ENCODE measurements at regions not wholly inside any gene's neighbourhood (a gene's known extent, or its start where the extent isn't known, plus 50 kb on each side); places are given as distances from the start of the nearest gene placed in this dataset.

- DNase-seq = no peak
These were observed 1254.2 kb upstream of the SLC10A2 start for GRCh38 chr13:104320446-104320845.

GRCh38 chr13:104318121-104318520 lies 1251.9 kb upstream of the SLC10A2 start:
- DNase-seq = no peak

- no peak for DNase-seq
These were observed 1249.4 kb upstream of the SLC10A2 start for GRCh38 chr13:104315606-104316005.

GRCh38 chr13:104314926-104315535 lies 1248.8 kb upstream of the SLC10A2 start:
- DNase-seq = no peak

- DNase-seq = no peak
These were observed 1248.1 kb upstream of the SLC10A2 start for GRCh38 chr13:104314321-104314720.

GRCh38 chr13:104310861-104311260 lies 1244.6 kb upstream of the SLC10A2 start:
- no peak for DNase-seq

- DNase-seq = no peak
These were observed 1243.2 kb upstream of the SLC10A2 start for GRCh38 chr13:104309431-104309830.

- DNase-seq = no peak
These were observed 1235.2 kb upstream of the SLC10A2 start for GRCh38 chr13:104301171-104301975.

- no peak for DNase-seq
These were observed 1230.9 kb upstream of the SLC10A2 start for GRCh38 chr13:104297075-104297474.

- DNase-seq = no peak
These were observed 1230.1 kb upstream of the SLC10A2 start for GRCh38 chr13:104296286-104296685.

- no peak for DNase-seq
These were observed 1229.3 kb upstream of the SLC10A2 start for GRCh38 chr13:104295537-104295936.

GRCh38 chr13:104289400-104289799 lies 1223.2 kb upstream of the SLC10A2 start:
- DNase-seq = no peak

GRCh38 chr13:104288496-104288895 lies 1222.3 kb upstream of the SLC10A2 start:
- no peak for DNase-seq

- no peak for DNase-seq
These were observed 1220.5 kb upstream of the SLC10A2 start for GRCh38 chr13:104286566-104287290.

GRCh38 chr13:104281910-104282309 lies 1215.7 kb upstream of the SLC10A2 start:
- DNase-seq = no peak

- no peak for DNase-seq
These were observed 1204.5 kb upstream of the SLC10A2 start for GRCh38 chr13:104270731-104271130.

GRCh38 chr13:104267206-104267811 lies 1201.1 kb upstream of the SLC10A2 start:
- DNase-seq = no peak

GRCh38 chr13:104256701-104257100 lies 1190.5 kb upstream of the SLC10A2 start:
- no peak for DNase-seq

- no peak for DNase-seq
These were observed 1187.0 kb upstream of the SLC10A2 start for GRCh38 chr13:104253063-104253680.

GRCh38 chr13:104251931-104252330 lies 1185.7 kb upstream of the SLC10A2 start:
- no peak for DNase-seq

- DNase-seq = no peak
These were observed 1180.7 kb upstream of the SLC10A2 start for GRCh38 chr13:104246955-104247354.

GRCh38 chr13:104206450-104207044 lies 1140.3 kb upstream of the SLC10A2 start:
- no peak for DNase-seq

GRCh38 chr13:104204177-104204576 lies 1138.0 kb upstream of the SLC10A2 start:
- no peak for DNase-seq

Measured in KG1 (cell line).